ENCODE measurements at regions not wholly inside any gene's neighbourhood (a gene's known extent, or its start where the extent isn't known, plus 50 kb on each side); places are given as distances from the start of the nearest gene placed in this dataset.

DNA sequence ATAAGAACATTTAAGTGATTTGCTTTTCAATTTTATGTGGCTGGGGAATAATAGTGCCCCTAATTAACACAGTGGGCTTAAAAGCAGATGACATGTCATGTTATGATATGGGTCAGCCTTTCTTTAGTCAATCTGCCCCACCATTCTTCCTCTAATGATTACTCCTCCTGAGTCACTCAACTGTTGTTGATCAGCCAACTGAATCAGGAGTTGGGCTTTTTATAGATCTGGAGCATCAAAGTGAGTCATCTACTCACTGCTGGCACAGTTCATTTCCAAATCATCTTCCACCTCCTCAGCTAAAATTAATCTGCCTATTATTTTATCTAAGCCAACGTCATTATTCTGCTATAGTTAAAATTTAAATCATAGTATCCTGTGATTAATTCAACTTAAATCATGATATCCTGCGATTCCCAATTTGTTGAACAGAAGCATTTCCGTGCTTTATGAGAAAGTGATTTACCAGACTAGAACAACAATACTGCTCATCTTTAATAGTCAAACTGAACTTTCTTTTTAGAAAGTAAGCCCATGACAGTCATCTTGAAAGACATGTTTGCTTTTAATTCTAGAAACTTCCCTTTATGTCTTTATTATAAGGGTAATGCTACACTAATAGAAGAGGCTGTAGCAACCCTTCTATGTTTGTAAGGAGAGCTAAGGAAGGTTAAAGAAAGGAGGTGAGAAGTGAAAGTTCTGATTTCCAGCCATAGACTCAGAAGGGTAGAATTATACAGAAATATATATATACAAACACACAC is 551.4 kb downstream of the TBC1D4 start:
- in situ Hi-C loops (cut with MboI) (no loop called here), intact Hi-C loops (cut with micrococcal nuclease; ENCODE audit: unreplicated experiment) (no loop called here)
- Histone ChIP-seq H3K27me3 (replicated peaks in 1 of 2; ENCODE audit: control insufficient read depth in 2 of 2, insufficient read depth in 2 of 2, low read length in 1 of 2) (no peaks in the 10 kb centered on the region), H3K36me3 (ENCODE audit: control insufficient read depth in 2 of 2, insufficient read depth in 2 of 2, low read length in 1 of 2) (no peaks in the 10 kb centered on the region), H3K9me3 (replicated peaks; ENCODE audit: control insufficient read depth, insufficient read depth, low read length) (no peaks in the 10 kb centered on the region), H3K9ac (ENCODE audit: control insufficient read depth, insufficient read depth, low read length) (no peak overlapping the region), H3K4me3 (no peak overlapping the region), H2AFZ (ENCODE audit: control insufficient read depth, low read depth, low read length) (no peak overlapping the region), H3K4me1 (ENCODE audit: control insufficient read depth, insufficient read depth, low read length) (no peaks in the 10 kb centered on the region), H3K4me2 (ENCODE audit: control insufficient read depth, insufficient read depth) (no peak overlapping the region), H3K27ac (ENCODE audit: control insufficient read depth, insufficient read depth) (no peak overlapping the region), H3K79me2 (ENCODE audit: control insufficient read depth, insufficient read depth, low read length) (no peaks in the 10 kb centered on the region), H4K20me1 (ENCODE audit: control insufficient read depth, insufficient read depth) (no peaks in the 10 kb centered on the region)
- no peak for DNase-seq (ENCODE audit: low read depth, low spot score)
- SMC1A ChIA-PET (ENCODE audit: uncharacterized antibody, unreplicated experiment) = interaction anchor here (0.7 to 1.5 kb wide), 4 partner anchors 11 to 1793 kb away, joined by 3 to 4 read pairs (median 4); no protein-coding TSS in a partner anchor
- FAIRE-seq = no peak
- ATAC-seq = peak; percentile 82
- BruUV-seq (replicated peaks) = no TSS peak
- POLR2A ChIA-PET = no interaction called here
- 0% methylated on average over 3 of the region's 3 CpGs for WGBS (ENCODE audit: insufficient coverage, insufficient replicate concordance, low lambda C conversion rate, missing lambda C conversion rate)
- CTCF ChIA-PET = no interaction called here
- RAD21 ChIA-PET (ENCODE audit: unreplicated experiment) = no interaction called here
- TF ChIP-seq MTA2 (IDR thresholded peaks at IDR 0.05; ENCODE audit: low read depth) (peak; percentile 60), NFIC (IDR thresholded peaks at IDR 0.05; ENCODE audit: low read depth, low read length) (peak; percentile 71; the same call in 1 of the 2 replicates), IKZF2 (IDR thresholded peaks at IDR 0.05) (peak; percentile 19 to 22; a peak in 2 of 4 replicates), JUNB (IDR thresholded peaks at IDR 0.05) (peak; percentile 78), SREBF1 (IDR thresholded peaks at IDR 0.05; ENCODE audit: low read length) (no peak), ASH2L (IDR thresholded peaks at IDR 0.05; ENCODE audit: borderline replicate concordance, low read depth) (no peak), IKZF1 (conservative IDR thresholded peaks at IDR 0.05) (0 out of 2 replicates have a peak, but pooled peaks have one; percentile 26), CEBPB (IDR thresholded peaks at IDR 0.05; ENCODE audit: borderline replicate concordance in 1 of 2, low read depth in 2 of 2, low read length in 2 of 2) (no peak), MEF2B (IDR thresholded peaks at IDR 0.05; ENCODE audit: partially characterized antibody, poor library complexity, severe bottlenecking) (peak; percentile 30), ZNF384 (IDR thresholded peaks at IDR 0.05; ENCODE audit: borderline replicate concordance, low read depth, low read length) (no peak)
- TF ChIP-seq, protein P1, sequence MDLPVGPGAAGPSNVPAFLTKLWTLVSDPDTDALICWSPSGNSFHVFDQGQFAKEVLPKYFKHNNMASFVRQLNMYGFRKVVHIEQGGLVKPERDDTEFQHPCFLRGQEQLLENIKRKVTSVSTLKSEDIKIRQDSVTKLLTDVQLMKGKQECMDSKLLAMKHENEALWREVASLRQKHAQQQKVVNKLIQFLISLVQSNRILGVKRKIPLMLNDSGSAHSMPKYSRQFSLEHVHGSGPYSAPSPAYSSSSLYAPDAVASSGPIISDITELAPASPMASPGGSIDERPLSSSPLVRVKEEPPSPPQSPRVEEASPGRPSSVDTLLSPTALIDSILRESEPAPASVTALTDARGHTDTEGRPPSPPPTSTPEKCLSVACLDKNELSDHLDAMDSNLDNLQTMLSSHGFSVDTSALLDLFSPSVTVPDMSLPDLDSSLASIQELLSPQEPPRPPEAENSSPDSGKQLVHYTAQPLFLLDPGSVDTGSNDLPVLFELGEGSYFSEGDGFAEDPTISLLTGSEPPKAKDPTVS (IDR thresholded peaks at IDR 0.05; ENCODE audit: low read depth, low read length) = no peak
- TF ChIP-seq, protein P2, sequence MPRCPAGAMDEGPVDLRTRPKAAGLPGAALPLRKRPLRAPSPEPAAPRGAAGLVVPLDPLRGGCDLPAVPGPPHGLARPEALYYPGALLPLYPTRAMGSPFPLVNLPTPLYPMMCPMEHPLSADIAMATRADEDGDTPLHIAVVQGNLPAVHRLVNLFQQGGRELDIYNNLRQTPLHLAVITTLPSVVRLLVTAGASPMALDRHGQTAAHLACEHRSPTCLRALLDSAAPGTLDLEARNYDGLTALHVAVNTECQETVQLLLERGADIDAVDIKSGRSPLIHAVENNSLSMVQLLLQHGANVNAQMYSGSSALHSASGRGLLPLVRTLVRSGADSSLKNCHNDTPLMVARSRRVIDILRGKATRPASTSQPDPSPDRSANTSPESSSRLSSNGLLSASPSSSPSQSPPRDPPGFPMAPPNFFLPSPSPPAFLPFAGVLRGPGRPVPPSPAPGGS (IDR thresholded peaks at IDR 0.05; ENCODE audit: borderline replicate concordance, insufficient read depth, low read depth, low read length, poor library complexity, severe bottlenecking) = peak; percentile 42
